ENCODE measurements at regions not wholly inside any gene's neighbourhood (a gene's known extent, or its start where the extent isn't known, plus 50 kb on each side); places are given as distances from the start of the nearest gene placed in this dataset.
"Not testable (repeated sequence)": the region's sequence is repeated elsewhere in the genome, so short reads cannot be mapped to it uniquely, and the experiment has no call there.

DNA sequence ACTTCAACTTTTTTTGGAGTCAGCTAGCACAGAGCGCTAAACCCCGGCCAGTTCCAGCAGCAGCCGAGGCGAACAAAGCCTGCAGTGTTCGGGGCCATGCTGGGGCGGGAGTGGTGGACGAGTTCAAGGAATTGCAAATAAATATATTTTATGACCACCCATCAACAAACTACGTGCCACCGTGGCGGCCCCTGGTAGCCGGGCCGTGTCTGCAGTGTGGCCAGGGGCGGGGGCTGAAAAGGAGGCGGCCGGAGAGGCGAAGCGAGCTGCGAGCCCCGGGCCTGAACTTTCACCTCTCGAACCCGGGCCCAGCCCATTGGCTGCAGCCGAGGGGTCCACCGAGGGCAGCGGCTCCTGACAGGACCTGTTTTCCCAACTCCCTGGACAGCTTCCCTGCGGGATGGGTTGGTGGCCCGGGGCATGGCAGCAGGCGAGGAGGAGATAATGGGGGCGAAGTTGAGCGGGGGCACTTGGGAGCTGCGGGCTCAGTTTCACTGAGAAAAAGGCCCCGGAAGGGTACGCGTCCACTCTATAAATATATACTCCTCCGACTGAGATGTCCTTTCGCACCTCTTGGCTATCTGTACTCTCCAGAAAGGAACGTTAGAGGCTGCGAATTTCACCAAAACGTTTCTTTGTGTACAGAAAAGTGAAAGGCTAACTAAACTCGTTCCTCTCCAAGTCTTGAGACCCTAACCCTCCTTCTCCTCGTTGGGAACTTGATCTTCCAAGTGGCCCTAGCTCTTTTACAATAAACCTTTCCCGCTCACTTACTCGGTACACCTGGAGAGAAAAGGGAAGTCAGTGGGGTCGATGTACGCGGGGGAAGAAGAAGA lies 164.6 kb upstream of the PPP1R3A start:
- Mint-ChIP-seq H3K27me3 (ENCODE audit: low read depth) (peaks cover 76% of the 10 kb centered on the region), H3K9me3 (ENCODE audit: insufficient read depth) (no peaks in the 10 kb centered on the region), H3K4me1 (ENCODE audit: low read depth) (peaks cover 30% of the 10 kb centered on the region), H3K27ac (no peak overlapping the region), H3K36me3 (ENCODE audit: low read depth) (peaks cover 2% of the 10 kb centered on the region), H3K4me3 (peak overlapping the region; percentile 28)
- ChIA-PET CTCF (no interaction called here), POLR2A (no interaction called here)
- DNase-seq (peak; percentile 20), ATAC-seq (no peak)

DNA sequence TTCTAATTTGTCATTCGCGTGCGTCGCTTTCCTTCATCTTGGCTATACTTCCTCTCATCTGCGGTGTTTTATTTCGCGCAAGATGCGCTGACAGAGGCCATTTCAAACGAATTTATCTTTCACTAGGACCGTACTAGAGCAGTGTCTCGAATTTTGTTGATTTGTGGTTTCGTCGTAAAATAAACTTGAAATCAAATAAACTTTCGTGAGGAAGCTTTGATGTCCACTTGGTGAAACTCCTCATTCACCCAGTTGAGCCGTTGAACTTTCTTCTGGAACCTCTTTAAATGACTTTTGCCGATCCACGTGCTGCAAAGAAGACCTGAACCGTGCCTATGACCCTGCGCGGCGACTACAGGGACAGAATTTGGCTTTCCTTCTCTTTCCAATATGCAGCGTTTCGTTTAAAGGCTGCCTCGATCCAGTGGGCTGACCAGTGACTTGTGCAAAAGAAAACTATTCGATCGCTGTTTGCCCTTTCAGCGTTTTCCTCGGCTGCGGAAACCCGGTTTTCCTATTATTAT lies 163.9 kb upstream of the PPP1R3A start:
- Mint-ChIP-seq H3K4me3 (peak overlapping the region; percentile 28), H3K27ac (no peak overlapping the region), H3K4me1 (ENCODE audit: low read depth) (peaks cover 30% of the 10 kb centered on the region), H3K27me3 (ENCODE audit: low read depth) (peaks cover 69% of the 10 kb centered on the region), H3K9me3 (ENCODE audit: insufficient read depth) (no peaks in the 10 kb centered on the region), H3K36me3 (ENCODE audit: low read depth) (peaks cover 2% of the 10 kb centered on the region)
- DNase-seq (no peak), ATAC-seq (no peak)
- ChIA-PET POLR2A (no interaction called here), CTCF (no interaction called here)

DNA sequence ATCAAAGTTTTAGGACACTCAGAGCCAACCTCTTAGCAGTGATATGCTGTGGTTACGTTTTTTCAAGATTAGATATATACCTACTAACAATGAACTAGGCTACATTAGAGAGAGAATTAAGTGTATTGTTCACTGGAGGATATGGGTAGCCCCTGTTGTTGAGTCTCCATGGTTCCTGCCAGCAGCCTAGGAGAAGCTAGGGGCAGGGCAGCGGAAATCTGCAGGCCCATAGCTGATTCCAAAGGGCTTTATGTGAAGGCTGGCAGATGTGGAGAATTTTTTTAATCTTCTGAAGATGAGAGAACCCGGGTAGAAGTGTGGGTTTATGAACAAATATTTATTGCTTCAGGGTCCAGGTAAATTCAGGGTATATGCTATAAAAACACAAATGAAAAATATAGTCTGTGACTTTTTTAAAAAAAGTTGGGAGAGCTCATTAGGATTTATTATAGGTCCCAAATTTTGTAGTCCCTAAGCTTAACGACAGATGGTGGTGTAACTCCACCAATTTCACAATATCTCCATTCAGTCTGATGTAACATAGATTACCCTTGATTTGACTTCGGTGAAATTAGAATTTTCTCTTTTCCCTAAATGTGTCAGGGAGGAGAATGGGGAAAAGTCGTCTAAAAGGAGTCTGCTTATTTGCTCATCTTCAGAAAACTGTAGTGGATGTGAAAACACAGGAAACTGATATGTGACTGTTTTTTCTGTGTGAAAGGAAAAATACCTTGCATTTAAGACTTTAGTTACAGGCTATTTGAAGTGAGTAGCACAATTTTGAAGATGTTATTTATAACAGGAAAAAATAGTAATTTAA lies 163.0 kb upstream of the PPP1R3A start:
- Mint-ChIP-seq H3K4me1 (ENCODE audit: low read depth) (peaks cover 27% of the 10 kb centered on the region), H3K27me3 (ENCODE audit: low read depth) (peaks cover 62% of the 10 kb centered on the region), H3K9me3 (ENCODE audit: insufficient read depth) (no peaks in the 10 kb centered on the region), H3K4me3 (no peak overlapping the region), H3K36me3 (ENCODE audit: low read depth) (peaks cover 2% of the 10 kb centered on the region), H3K27ac (no peak overlapping the region)
- POLR2A ChIA-PET = no interaction called here
- ATAC-seq = no peak
- CTCF ChIA-PET = interaction anchor here (0.8 kb wide), 1 partner anchor 54 kb away, joined by 4 read pairs; no protein-coding TSS in a partner anchor
- DNase-seq = peak; percentile 21

DNA sequence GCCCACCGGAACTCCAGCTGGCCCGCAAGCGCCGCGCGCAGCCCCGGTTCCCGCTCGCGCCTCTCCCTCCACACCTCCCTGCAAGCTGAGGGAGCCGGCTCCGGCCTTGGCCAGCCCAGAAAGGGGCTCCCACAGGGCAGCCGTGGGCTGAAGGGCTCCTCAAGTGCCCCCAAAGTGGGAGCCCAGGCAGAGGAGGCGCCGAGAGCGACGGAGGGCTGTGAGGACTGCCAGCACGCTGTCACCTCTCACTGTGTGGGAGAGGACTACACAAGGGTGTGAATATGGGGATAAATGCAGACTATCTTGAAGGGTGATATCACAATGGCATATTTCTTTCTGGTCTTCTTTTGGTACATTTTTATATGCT lies 158.3 kb upstream of the PPP1R3A start:
- H3K4me1 Mint-ChIP-seq (ENCODE audit: low read depth); H3K36me3 Mint-ChIP-seq (ENCODE audit: low read depth); ATAC-seq; POLR2A ChIA-PET; DNase-seq; H3K9me3 Mint-ChIP-seq (ENCODE audit: insufficient read depth); CTCF ChIA-PET; H3K4me3 Mint-ChIP-seq; H3K27ac Mint-ChIP-seq: not testable (repeated sequence)
- peaks cover 23% of the 10 kb centered on the region for H3K27me3 Mint-ChIP-seq (ENCODE audit: low read depth)

DNA sequence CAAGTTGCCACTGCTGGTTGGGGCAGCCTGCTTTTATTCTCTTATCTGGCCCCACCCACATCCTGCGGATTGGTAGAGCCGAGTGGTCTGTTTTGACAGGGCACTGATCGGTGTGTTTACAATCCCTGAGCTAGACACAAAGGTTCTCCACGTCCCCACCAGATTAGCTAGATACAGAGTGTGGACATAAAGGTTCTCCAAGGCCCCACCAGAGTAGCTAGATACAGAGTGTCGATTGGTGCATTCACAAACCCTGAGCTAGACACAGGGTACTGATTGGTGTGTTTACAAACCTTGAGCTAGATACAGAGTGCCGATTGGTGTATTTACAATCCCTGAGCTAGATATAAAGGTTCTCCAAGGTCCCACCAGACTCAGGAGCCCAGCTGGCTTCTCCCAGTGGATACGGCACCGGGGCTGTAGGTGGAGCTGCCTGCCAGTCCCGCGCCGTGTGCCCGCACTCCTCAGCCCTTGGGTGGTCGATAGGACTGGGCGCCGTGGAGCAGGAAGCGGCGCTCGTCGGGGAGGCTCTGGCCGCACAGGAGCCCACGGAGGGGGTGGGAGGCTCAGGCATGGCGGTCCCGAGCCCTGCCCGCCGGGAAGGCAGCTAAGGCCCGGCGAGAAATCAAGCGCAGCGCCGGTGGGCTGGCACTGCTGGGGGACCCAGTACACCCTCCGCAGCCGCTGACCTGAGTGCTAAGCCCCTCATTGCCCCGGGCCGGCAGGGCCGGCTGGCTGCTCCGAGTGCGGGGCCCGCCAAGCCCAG lies 157.8 kb upstream of the PPP1R3A start:
- CTCF ChIA-PET; POLR2A ChIA-PET; H3K4me3 Mint-ChIP-seq; H3K4me1 Mint-ChIP-seq (ENCODE audit: low read depth); ATAC-seq; DNase-seq; H3K9me3 Mint-ChIP-seq (ENCODE audit: insufficient read depth); H3K27ac Mint-ChIP-seq; H3K36me3 Mint-ChIP-seq (ENCODE audit: low read depth): not testable (repeated sequence)
- H3K27me3 Mint-ChIP-seq (ENCODE audit: low read depth) = peaks cover 18% of the 10 kb centered on the region

DNA sequence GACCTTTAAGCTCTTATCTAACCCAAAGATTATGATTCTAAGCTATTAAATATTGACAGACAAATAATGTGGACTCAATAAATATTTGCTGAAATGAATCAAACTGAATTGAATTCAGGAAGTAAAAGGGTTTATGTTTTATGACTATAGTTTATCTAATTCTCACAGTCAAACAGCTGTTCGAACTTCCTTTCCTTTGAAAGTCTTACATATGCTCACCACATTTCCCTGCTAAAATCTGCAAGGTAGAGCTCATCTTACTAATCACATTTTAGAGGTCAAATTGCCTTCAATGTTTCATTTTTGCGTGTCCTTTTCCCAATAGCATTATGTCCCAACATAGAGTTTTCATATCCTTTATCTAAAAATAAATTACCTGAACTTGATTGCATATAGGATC lies 154.9 kb upstream of the PPP1R3A start:
- H3K27ac Mint-ChIP-seq = no peak overlapping the region
- DNase-seq (no peak), ATAC-seq (no peak)
- H3K36me3 Mint-ChIP-seq (ENCODE audit: low read depth) = no peaks in the 10 kb centered on the region
- CTCF ChIA-PET = no interaction called here
- H3K4me3 Mint-ChIP-seq = no peak overlapping the region
- POLR2A ChIA-PET = no interaction called here
- no peaks in the 10 kb centered on the region for H3K4me1 Mint-ChIP-seq (ENCODE audit: low read depth)
- peaks cover 6% of the 10 kb centered on the region for H3K27me3 Mint-ChIP-seq (ENCODE audit: low read depth)
- H3K9me3 Mint-ChIP-seq (ENCODE audit: insufficient read depth) = no peaks in the 10 kb centered on the region

DNA sequence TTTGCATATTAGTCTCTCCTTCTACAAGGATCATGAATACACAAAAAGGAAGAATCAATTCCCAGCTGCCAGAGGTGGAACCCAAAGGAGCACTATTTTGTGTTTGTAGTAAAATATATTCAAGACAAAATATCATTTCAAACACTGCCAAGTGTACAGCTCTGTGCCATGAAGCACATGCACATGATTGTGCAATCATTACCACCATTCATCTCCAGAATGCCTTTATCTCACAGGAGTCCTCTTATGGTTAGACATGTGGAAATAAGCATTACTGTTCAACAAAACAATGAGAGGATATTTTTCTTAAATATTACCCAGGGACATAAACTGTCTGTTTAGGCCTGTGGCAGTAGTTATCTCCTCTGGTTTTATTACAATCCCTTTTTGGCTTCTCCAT lies 151.4 kb upstream of the PPP1R3A start:
- DNase-seq (no peak), ATAC-seq (no peak)
- no peaks in the 10 kb centered on the region for H3K36me3 Mint-ChIP-seq (ENCODE audit: low read depth)
- ChIA-PET POLR2A (no interaction called here), CTCF (no interaction called here)
- no peaks in the 10 kb centered on the region for H3K9me3 Mint-ChIP-seq (ENCODE audit: insufficient read depth)
- H3K4me1 Mint-ChIP-seq (ENCODE audit: low read depth) = no peaks in the 10 kb centered on the region
- no peak overlapping the region for H3K4me3 Mint-ChIP-seq
- peaks cover 6% of the 10 kb centered on the region for H3K27me3 Mint-ChIP-seq (ENCODE audit: low read depth)
- H3K27ac Mint-ChIP-seq = no peak overlapping the region

DNA sequence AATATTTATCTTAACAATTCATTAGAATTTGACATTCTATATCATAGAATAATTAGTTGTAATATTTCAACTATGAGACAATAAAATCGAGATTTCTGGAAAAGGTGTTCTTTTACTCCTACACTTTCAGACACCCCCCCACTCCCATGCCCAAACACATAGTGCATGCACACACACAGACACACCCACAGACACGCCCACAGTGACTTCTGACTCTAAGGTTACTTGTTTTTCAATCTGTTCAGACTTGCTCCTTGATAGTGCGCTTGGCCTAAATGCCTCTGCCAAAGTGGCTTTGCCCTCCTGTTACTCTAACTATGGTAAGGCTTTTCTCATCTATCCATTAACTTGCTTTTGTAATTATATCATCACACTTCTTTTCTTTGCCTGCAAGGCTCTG lies 144.0 kb upstream of the PPP1R3A start:
- H3K4me3 Mint-ChIP-seq = no peak overlapping the region
- H3K9me3 Mint-ChIP-seq (ENCODE audit: insufficient read depth) = no peaks in the 10 kb centered on the region
- no peaks in the 10 kb centered on the region for H3K27me3 Mint-ChIP-seq (ENCODE audit: low read depth)
- H3K4me1 Mint-ChIP-seq (ENCODE audit: low read depth) = no peaks in the 10 kb centered on the region
- H3K27ac Mint-ChIP-seq = no peak overlapping the region
- no peaks in the 10 kb centered on the region for H3K36me3 Mint-ChIP-seq (ENCODE audit: low read depth)
- CTCF ChIA-PET = no interaction called here
- no peak for ATAC-seq
- POLR2A ChIA-PET = no interaction called here
- no peak for DNase-seq

DNA sequence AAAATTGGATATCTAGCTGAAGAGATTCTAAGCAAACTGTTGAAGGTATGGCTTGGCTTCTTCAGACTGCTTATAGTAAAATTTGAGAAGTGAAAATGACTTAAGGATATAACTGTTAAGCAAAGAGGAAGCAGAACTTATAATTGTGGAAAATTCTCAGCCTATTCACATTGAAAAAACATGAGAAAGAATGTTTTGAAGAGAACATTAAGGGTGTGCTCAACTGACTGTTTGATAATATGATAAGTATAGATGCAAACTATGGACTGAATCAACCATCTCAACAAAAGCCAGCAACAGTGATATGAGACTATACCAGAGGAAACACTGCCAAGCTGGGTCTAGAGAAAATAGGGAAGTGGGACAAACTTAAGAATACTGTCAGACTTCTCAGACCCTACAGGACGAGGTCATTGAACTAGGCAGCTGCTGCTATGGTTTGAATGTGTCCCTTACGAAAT lies 133.1 kb upstream of the PPP1R3A start:
- Mint-ChIP-seq H3K9me3 (ENCODE audit: insufficient read depth) (no peaks in the 10 kb centered on the region), H3K27ac (no peak overlapping the region), H3K36me3 (ENCODE audit: low read depth) (no peaks in the 10 kb centered on the region), H3K27me3 (ENCODE audit: low read depth) (no peaks in the 10 kb centered on the region), H3K4me3 (no peak overlapping the region), H3K4me1 (ENCODE audit: low read depth) (peaks cover 10% of the 10 kb centered on the region)
- ChIA-PET POLR2A (no interaction called here), CTCF (no interaction called here)
- no peak for DNase-seq
- ATAC-seq = no peak

DNA sequence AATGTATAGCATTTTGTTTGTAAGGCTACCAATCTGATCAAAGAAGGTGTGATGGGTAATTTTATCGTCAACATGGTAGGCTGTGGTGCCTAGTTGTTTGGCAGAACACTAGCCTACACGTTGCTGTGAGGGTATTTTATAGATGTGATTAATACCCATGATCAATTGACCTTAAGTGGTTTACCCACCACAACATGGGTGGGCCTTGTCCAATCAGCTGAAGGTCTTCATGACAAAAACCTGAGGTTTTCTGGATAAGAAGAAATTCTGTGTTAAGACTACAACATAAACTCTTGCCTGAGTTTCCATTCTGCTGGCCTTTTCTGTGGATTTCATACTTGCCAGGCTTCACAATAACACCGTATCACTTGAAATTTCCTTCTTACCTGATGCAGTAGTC lies 131.8 kb upstream of the PPP1R3A start:
- ChIA-PET CTCF (interaction anchor here (0.6 kb wide), 1 partner anchor 17 kb away, joined by 3 read pairs; no protein-coding TSS in a partner anchor), POLR2A (no interaction called here)
- H3K9me3 Mint-ChIP-seq (ENCODE audit: insufficient read depth) = no peaks in the 10 kb centered on the region
- no peaks in the 10 kb centered on the region for H3K27me3 Mint-ChIP-seq (ENCODE audit: low read depth)
- H3K27ac Mint-ChIP-seq = no peak overlapping the region
- H3K4me1 Mint-ChIP-seq (ENCODE audit: low read depth) = peaks cover 10% of the 10 kb centered on the region
- ATAC-seq (no peak), DNase-seq (no peak)
- H3K4me3 Mint-ChIP-seq = no peak overlapping the region
- H3K36me3 Mint-ChIP-seq (ENCODE audit: low read depth) = no peaks in the 10 kb centered on the region

DNA sequence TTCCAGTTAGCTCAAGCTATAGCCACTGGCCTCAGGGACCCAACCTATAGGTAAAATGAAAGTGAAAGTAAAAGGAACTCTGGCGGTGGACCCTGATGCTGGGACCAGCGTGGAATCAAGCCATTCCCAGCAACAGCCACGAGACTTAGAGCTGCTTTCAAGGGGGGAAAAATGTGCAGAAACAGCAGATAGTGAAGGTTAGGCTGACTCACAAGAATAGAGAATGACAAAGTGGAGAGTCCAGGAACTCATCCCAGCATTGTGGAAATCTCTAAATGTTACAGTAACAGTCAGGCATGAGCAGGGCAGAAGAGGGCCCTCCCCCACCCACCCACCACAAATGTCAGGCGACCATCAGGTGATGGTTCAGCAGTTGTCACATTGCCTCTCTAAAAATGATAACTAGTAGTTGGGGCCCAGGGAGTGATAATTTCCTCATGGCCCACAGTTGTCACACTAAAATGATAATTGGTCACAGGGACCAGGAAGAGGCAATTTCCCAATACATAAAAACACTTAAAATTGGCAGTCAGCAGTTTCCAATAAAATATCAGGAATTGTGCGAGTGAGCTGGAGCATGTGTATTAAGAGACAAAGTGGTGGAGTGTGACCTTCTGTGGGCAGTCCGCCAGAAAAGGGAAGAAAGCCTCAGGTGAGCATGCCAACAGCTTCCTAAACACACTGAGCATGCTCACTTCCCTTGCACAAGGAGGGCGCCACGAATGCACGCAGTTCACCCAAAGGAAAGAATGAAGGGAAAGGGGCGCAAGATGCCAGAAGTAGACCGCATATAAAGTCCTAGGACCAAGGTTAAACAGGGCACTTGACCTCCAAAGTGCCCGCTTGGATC lies 129.8 kb upstream of the PPP1R3A start:
- peak; percentile 60 for ATAC-seq
- peak overlapping the region; percentile 70 for H3K27ac Mint-ChIP-seq
- H3K4me1 Mint-ChIP-seq (ENCODE audit: low read depth) = peaks cover 10% of the 10 kb centered on the region
- no peak for DNase-seq
- CTCF ChIA-PET = no interaction called here
- H3K4me3 Mint-ChIP-seq = peak overlapping the region; percentile 53
- H3K9me3 Mint-ChIP-seq (ENCODE audit: insufficient read depth) = no peaks in the 10 kb centered on the region
- no peaks in the 10 kb centered on the region for H3K36me3 Mint-ChIP-seq (ENCODE audit: low read depth)
- POLR2A ChIA-PET = no interaction called here
- no peaks in the 10 kb centered on the region for H3K27me3 Mint-ChIP-seq (ENCODE audit: low read depth)
